ENCODE measurements at regions not wholly inside any gene's neighbourhood (a gene's known extent, or its start where the extent isn't known, plus 50 kb on each side); places are given as distances from the start of the nearest gene placed in this dataset.

GRCh38 chrX:124910611-124911010 is 409.1 kb upstream of the TEX13C start:
- no peak for TF ChIP-seq CTCF (IDR thresholded peaks at IDR 0.05; ENCODE audit: unreplicated experiment in 3 of 3)
- Mint-ChIP-seq H3K27ac (no peak overlapping the region), H3K27me3 (ENCODE audit: low read depth) (no peaks in the 10 kb centered on the region), H3K9me3 (no peaks in the 10 kb centered on the region), H3K36me3 (ENCODE audit: low read depth) (no peaks in the 10 kb centered on the region), H3K4me1 (no peaks in the 10 kb centered on the region), H3K4me3 (no peak overlapping the region)

GRCh38 chrX:124917011-124917410 is 402.7 kb upstream of the TEX13C start:
- no peak overlapping the region for H3K27ac Mint-ChIP-seq
- H3K27me3 Mint-ChIP-seq (ENCODE audit: low read depth) = no peaks in the 10 kb centered on the region
- no peaks in the 10 kb centered on the region for H3K4me1 Mint-ChIP-seq
- TF ChIP-seq CTCF (IDR thresholded peaks at IDR 0.05; ENCODE audit: unreplicated experiment in 3 of 3) = no peak
- H3K4me3 Mint-ChIP-seq = no peak overlapping the region
- no peaks in the 10 kb centered on the region for H3K9me3 Mint-ChIP-seq
- no peaks in the 10 kb centered on the region for H3K36me3 Mint-ChIP-seq (ENCODE audit: low read depth)

- TF ChIP-seq CTCF (IDR thresholded peaks at IDR 0.05; ENCODE audit: unreplicated experiment in 3 of 3) = no peak
- H3K36me3 Mint-ChIP-seq (ENCODE audit: low read depth) = no peaks in the 10 kb centered on the region
- peaks cover 17% of the 10 kb centered on the region for H3K4me1 Mint-ChIP-seq
- H3K4me3 Mint-ChIP-seq = no peak overlapping the region
- H3K9me3 Mint-ChIP-seq = no peaks in the 10 kb centered on the region
- H3K27ac Mint-ChIP-seq = no peak overlapping the region
- no peaks in the 10 kb centered on the region for H3K27me3 Mint-ChIP-seq (ENCODE audit: low read depth)
Observed at GRCh38 chrX:124925681-124926080, 394.0 kb upstream of the TEX13C start.

GRCh38 chrX:124931241-124931640 is 388.4 kb upstream of the TEX13C start:
- Mint-ChIP-seq H3K4me3 (no peak overlapping the region), H3K9me3 (no peaks in the 10 kb centered on the region), H3K4me1 (peaks cover 31% of the 10 kb centered on the region), H3K36me3 (ENCODE audit: low read depth) (no peaks in the 10 kb centered on the region), H3K27me3 (ENCODE audit: low read depth) (no peaks in the 10 kb centered on the region), H3K27ac (no peak overlapping the region)
- TF ChIP-seq CTCF (IDR thresholded peaks at IDR 0.05; ENCODE audit: unreplicated experiment in 3 of 3) = no peak

GRCh38 chrX:124931958-124932357 is 387.7 kb upstream of the TEX13C start:
- Mint-ChIP-seq H3K9me3 (no peaks in the 10 kb centered on the region), H3K4me1 (peaks cover 31% of the 10 kb centered on the region), H3K36me3 (ENCODE audit: low read depth) (no peaks in the 10 kb centered on the region), H3K27me3 (ENCODE audit: low read depth) (no peaks in the 10 kb centered on the region), H3K27ac (no peak overlapping the region), H3K4me3 (no peak overlapping the region)
- TF ChIP-seq CTCF (IDR thresholded peaks at IDR 0.05; ENCODE audit: unreplicated experiment in 3 of 3) = no peak

- Mint-ChIP-seq H3K27me3 (ENCODE audit: low read depth) (no peaks in the 10 kb centered on the region), H3K4me3 (no peak overlapping the region), H3K36me3 (ENCODE audit: low read depth) (no peaks in the 10 kb centered on the region), H3K27ac (no peak overlapping the region), H3K9me3 (no peaks in the 10 kb centered on the region), H3K4me1 (peaks cover 8% of the 10 kb centered on the region)
- TF ChIP-seq CTCF (IDR thresholded peaks at IDR 0.05; ENCODE audit: unreplicated experiment in 3 of 3) = no peak
Observed at GRCh38 chrX:124938715-124939114, 381.0 kb upstream of the TEX13C start.

Data from nephron (organoid).